HCT116 (cell line): ENCODE measurements at regions not wholly inside any gene's neighbourhood (a gene's known extent, or its start where the extent isn't known, plus 50 kb on each side); places are given as distances from the start of the nearest gene placed in this dataset.

Source experiments
- ATAC-seq: fragments of 200-7000 bp; cut with Tn5 transposase; 2 replicates; pipeline ENCODE4 v1.9.1; 2020; ENCODE audit warnings: mild to moderate bottlenecking, moderate library complexity
- BruUV-seq: library from RNA; stranded (reverse); fragments of 400-500 nt; replicated peaks from 2 replicates; lab custom pipeline; 2021; lab: Mats Ljungman, UMichigan
- CTCF ChIA-PET: fragments of 300-600 bp; sonication (Branson Sonifier 250); formaldehyde crosslinking; loops from one replicate; lab custom pipeline; 2021; ENCODE audit warnings: antibody characterized with exemption; lab: Charles Lee
- POLR2A ChIA-PET: fragments of 300-600, 350-600 bp; sonication (Branson Sonifier 250); formaldehyde crosslinking; loops from one replicate; lab custom pipeline; 2021; ENCODE audit warnings: antibody characterized with exemption; lab: Charles Lee
- RAD21 ChIA-PET, 2 experiments: fragments of 300-600 bp; sonication (Branson Sonifier 250); formaldehyde crosslinking; loops; one replicate each; lab custom pipeline; 2023; ENCODE audit warnings: low total read pairs in 2 of 2; ENCODE audit not compliant: uncharacterized antibody in 2 of 2, unreplicated experiment in 2 of 2, low non-redundant PET in 1 of 2; lab: Charles Lee
- DNase-seq: peaks from one replicate; pipeline ENCODE4 v3.0.0-alpha.2; 2010; ENCODE audit warnings: low read depth, low spot score
- H2AFZ ChIP-seq: fragments of 200-600 bp; shearing (Covaris generic), sonication (generic); 2 replicates; pipeline ENCODE4 v1.6.1; 2017; ENCODE audit warnings: low read depth, mixed run types, mixed read lengths, antibody characterized with exemption, low read length; ENCODE audit not compliant: poor library complexity, severe bottlenecking
- H3K27ac ChIP-seq: 2 replicates; pipeline ENCODE4 v1.5.1; 2012; ENCODE audit warnings: low read depth, low read length
- H3K27me3 ChIP-seq: fragments of 200-600 bp; sonication (generic); 2 replicates; pipeline ENCODE4 v1.6.1; 2016; ENCODE audit warnings: mixed run types, low read length, mixed read lengths; ENCODE audit not compliant: insufficient read depth
- H3K36me3 ChIP-seq, 2 experiments: fragments of 200-500 bp in 1 of 2; fragments of 200-600 bp in 1 of 2; sonication (Bioruptor generic) in 1 of 2; sonication (generic) in 1 of 2; 2 replicates each; pipeline versions ENCODE4 v1.5.1 to v1.6.1; 2014 to 2016; ENCODE audit warnings: low read length in 2 of 2, inconsistent platforms in 1 of 2, mixed read lengths in 1 of 2, mixed run types in 1 of 2; ENCODE audit not compliant: insufficient read depth in 2 of 2, control insufficient read depth in 1 of 2
- H3K4me1 ChIP-seq, 2 experiments: fragments of 200-600 bp in 1 of 2; sonication (generic) in 1 of 2; 2 replicates each; pipeline versions ENCODE4 v1.5.1 to v1.6.1; 2012 to 2017; ENCODE audit warnings: low read length in 2 of 2, inconsistent platforms in 1 of 2, mild to moderate bottlenecking in 1 of 2, mixed read lengths in 1 of 2, mixed run types in 1 of 2, moderate library complexity in 1 of 2; ENCODE audit not compliant: insufficient read depth in 2 of 2, control insufficient read depth in 1 of 2
- H3K4me2 ChIP-seq: fragments of 200-600 bp; sonication (generic); 2 replicates; pipeline ENCODE4 v1.6.1; 2017; ENCODE audit warnings: mixed run types, low read length, mixed read lengths
- H3K4me3 ChIP-seq, 2 experiments: fragments of 200-600 bp in 1 of 2; sonication (generic) in 1 of 2; replicated peaks in 1 of 2; 2 replicates each; pipeline ENCODE4 v1.5.1; 2011 to 2016; ENCODE audit warnings: low read length in 2 of 2, control low read depth in 1 of 2, low read depth in 1 of 2, mild to moderate bottlenecking in 1 of 2, mixed read lengths in 1 of 2, mixed run types in 1 of 2
- H3K79me2 ChIP-seq: fragments of 200-600 bp; sonication (generic); 2 replicates; pipeline ENCODE4 v1.6.1; 2017; ENCODE audit warnings: mild to moderate bottlenecking, mixed run types, low read length, moderate library complexity, mixed read lengths; ENCODE audit not compliant: insufficient read depth
- H3K9ac ChIP-seq: fragments of 200-600 bp; sonication (generic); 2 replicates; pipeline ENCODE4 v1.6.1; 2016; ENCODE audit warnings: low read length, mixed read lengths
- H3K9me2 ChIP-seq: fragments of 200-600 bp; sonication (generic), shearing (Covaris generic); 2 replicates; pipeline ENCODE4 v1.6.1; 2017; ENCODE audit warnings: mixed run types, mild to moderate bottlenecking, moderate library complexity; ENCODE audit not compliant: insufficient read depth
- H3K9me3 ChIP-seq, 2 experiments: fragments of 200-500 bp in 1 of 2; fragments of 200-600 bp in 1 of 2; sonication (Bioruptor generic) in 1 of 2; sonication (generic) in 1 of 2; 2 replicates each; pipeline ENCODE4 v1.6.1; 2014 to 2017; ENCODE audit warnings: low read length in 2 of 2, mixed read lengths in 2 of 2, inconsistent platforms in 1 of 2, low read depth in 1 of 2, mild to moderate bottlenecking in 1 of 2, mixed run types in 1 of 2, moderate library complexity in 1 of 2; ENCODE audit not compliant: control insufficient read depth in 1 of 2, insufficient read depth in 1 of 2
- H4K20me1 ChIP-seq: fragments of 200-600 bp; sonication (generic), shearing (Covaris generic); 2 replicates; pipeline ENCODE4 v1.6.1; 2017; ENCODE audit warnings: mixed run types, mild to moderate bottlenecking, moderate library complexity; ENCODE audit not compliant: insufficient read depth
- EZH2 ChIP-seq: fragments of 200-600 bp; sonication (generic); IDR thresholded peaks from 2 replicates; pipeline ENCODE4 v1.6.1; 2017; ENCODE audit warnings: antibody characterized with exemption, mixed run types
- POLR2A ChIP-seq: IDR thresholded peaks from 2 replicates; pipeline ENCODE4 v1.7.0; 2011; ENCODE audit warnings: borderline replicate concordance; ENCODE audit not compliant: insufficient read depth, insufficient read length; ENCODE audit errors: extremely low read depth
- TCF7L2 ChIP-seq: IDR thresholded peaks from 2 replicates; pipeline ENCODE4 v1.7.0; 2011; ENCODE audit warnings: borderline replicate concordance, inconsistent platforms; ENCODE audit not compliant: insufficient read depth, insufficient read length; ENCODE audit errors: extremely low read depth
- YY1 ChIP-seq: IDR thresholded peaks from 2 replicates; pipeline ENCODE4 v1.6.1; 2011; ENCODE audit warnings: low read length, low read depth, moderate library complexity, mild to moderate bottlenecking; ENCODE audit not compliant: insufficient replicate concordance; ENCODE audit errors: extremely low read depth
- ZBTB33 ChIP-seq: IDR thresholded peaks from 2 replicates; pipeline ENCODE4 v1.6.1; 2011; ENCODE audit warnings: mild to moderate bottlenecking, low read length, moderate library complexity; ENCODE audit not compliant: insufficient replicate concordance; ENCODE audit errors: extremely low read depth
- ZFX ChIP-seq: fragments of 450-650 bp; IDR thresholded peaks from 2 replicates; pipeline ENCODE4 v1.6.1; 2017
- intact Hi-C: fragments of 100-400 bp; cut with micrococcal nuclease; formaldehyde crosslinking; loops from 2 replicates; pipeline ENCODE4 v1.10.0; 2022
- TF ChIP-seq, protein P1 (sequence below): IDR thresholded peaks from 2 replicates; pipeline ENCODE4 v1.6.1; 2012
- TF ChIP-seq, protein P2 (sequence below): IDR thresholded peaks from 2 replicates; pipeline ENCODE4 v1.6.1; 2012; ENCODE audit warnings: low read depth

- TF ChIP-seq TCF7L2, result no peak
- no peak for TF ChIP-seq POLR2A
- TF ChIP-seq, protein P1, sequence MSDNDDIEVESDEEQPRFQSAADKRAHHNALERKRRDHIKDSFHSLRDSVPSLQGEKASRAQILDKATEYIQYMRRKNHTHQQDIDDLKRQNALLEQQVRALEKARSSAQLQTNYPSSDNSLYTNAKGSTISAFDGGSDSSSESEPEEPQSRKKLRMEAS, result no peak
- no peak for TF ChIP-seq ZFX
- TF ChIP-seq EZH2, result no peak
- no peak for TF ChIP-seq YY1
- no peak for TF ChIP-seq ZBTB33
- TF ChIP-seq, protein P2, sequence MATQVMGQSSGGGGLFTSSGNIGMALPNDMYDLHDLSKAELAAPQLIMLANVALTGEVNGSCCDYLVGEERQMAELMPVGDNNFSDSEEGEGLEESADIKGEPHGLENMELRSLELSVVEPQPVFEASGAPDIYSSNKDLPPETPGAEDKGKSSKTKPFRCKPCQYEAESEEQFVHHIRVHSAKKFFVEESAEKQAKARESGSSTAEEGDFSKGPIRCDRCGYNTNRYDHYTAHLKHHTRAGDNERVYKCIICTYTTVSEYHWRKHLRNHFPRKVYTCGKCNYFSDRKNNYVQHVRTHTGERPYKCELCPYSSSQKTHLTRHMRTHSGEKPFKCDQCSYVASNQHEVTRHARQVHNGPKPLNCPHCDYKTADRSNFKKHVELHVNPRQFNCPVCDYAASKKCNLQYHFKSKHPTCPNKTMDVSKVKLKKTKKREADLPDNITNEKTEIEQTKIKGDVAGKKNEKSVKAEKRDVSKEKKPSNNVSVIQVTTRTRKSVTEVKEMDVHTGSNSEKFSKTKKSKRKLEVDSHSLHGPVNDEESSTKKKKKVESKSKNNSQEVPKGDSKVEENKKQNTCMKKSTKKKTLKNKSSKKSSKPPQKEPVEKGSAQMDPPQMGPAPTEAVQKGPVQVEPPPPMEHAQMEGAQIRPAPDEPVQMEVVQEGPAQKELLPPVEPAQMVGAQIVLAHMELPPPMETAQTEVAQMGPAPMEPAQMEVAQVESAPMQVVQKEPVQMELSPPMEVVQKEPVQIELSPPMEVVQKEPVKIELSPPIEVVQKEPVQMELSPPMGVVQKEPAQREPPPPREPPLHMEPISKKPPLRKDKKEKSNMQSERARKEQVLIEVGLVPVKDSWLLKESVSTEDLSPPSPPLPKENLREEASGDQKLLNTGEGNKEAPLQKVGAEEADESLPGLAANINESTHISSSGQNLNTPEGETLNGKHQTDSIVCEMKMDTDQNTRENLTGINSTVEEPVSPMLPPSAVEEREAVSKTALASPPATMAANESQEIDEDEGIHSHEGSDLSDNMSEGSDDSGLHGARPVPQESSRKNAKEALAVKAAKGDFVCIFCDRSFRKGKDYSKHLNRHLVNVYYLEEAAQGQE, result no peak
- POLR2A ChIA-PET, result no interaction called here
- Histone ChIP-seq H3K4me1 (no peaks in the 10 kb centered on the region), H3K9me2 (no peaks in the 10 kb centered on the region), H3K79me2 (no peaks in the 10 kb centered on the region), H2AFZ (no peak overlapping the region), H4K20me1 (no peaks in the 10 kb centered on the region), H3K9ac (no peak overlapping the region), H3K4me2 (no peak overlapping the region), H3K27ac (no peak overlapping the region), H3K9me3 (peaks cover 0 to 5% of the 10 kb centered on the region in 2 experiments; a peak in 1 of 4 replicates), H3K27me3 (no peaks in the 10 kb centered on the region), H3K36me3 (no peaks in the 10 kb centered on the region), H3K4me3 (no peak overlapping the region)
- RAD21 ChIA-PET, result interaction anchor here in 1 of 2 experiments (0.6 kb wide), 1 partner anchor 724 kb away, joined by 3 read pairs; no protein-coding TSS in a partner anchor
- BruUV-seq, result no TSS peak
- DNase-seq (no peak), ATAC-seq (no peak)
- CTCF ChIA-PET, result no interaction called here
- intact Hi-C loops, result no loop called here
Observed at GRCh38 chr15:69742361-69742760, 289.7 kb downstream of the RPLP1 start.
